Activated CD4-positive, alpha-beta T cell treated with anti-CD3 and anti-CD28 coated beads, Interleukin-2, Interleukin-6, amounts not matched to agents 100 ng/mL and 50 ng/mL, durations not matched to agents 16 hours and 8 hours (primary cell): ENCODE measurements at regions not wholly inside any gene's neighbourhood (a gene's known extent, or its start where the extent isn't known, plus 50 kb on each side); places are given as distances from the start of the nearest gene placed in this dataset.
"Not testable (repeated sequence)": the region's sequence is repeated elsewhere in the genome, so short reads cannot be mapped to it uniquely, and the experiment has no call there.

ENCODE experiments used
- DNase-seq: peaks from one replicate; pipeline ENCODE4 v3.0.0-alpha.2; 2020

DNA sequence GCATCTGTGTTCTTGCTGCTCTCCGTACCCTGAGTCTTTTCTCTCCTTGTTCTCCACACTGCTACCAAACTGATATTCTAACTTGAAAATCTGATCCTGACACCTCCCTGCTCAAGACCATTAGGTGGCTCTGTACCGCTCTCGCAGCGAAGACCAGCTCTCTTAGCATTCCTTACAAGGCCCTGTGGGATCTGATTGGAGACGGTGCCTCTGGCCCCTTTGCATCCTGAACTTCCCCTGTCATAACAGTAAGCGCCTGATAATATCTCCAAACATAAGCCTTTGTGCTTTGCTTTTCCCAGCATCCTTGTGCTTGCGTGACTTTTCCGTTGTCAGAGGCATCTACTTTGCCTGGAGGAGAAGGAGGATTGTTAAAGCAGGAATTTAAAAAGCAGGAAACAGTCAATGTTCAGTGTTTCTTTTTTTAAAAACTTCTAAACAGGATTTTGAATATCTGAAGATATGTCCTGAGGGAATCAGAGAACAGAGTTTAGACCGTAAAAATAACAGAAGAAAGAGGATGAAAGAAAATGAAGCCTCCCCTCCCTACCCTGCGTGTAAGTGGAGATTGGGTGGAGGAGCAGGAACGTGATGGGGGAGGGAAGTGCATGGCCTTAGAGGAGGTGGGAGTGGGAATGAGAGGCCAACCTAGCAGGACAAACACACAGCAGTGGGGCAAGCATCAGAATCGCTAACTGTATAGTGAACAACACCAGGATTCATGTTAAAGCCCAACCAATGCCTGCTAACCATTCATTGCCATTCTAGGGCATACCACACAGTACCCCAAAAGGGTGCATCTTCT lies 89.2 kb upstream of the STMND1 start:
- DNase-seq: no peak

- DNase-seq: no peak
Measured at GRCh38 chr6:17011985-17012384, 89.9 kb upstream of the STMND1 start.

GRCh38 chr6:17007749-17008148 lies 94.1 kb upstream of the STMND1 start:
- peak; percentile 27 for DNase-seq

- DNase-seq: no peak
Measured at GRCh38 chr6:17006543-17006942, 95.3 kb upstream of the STMND1 start.

DNA sequence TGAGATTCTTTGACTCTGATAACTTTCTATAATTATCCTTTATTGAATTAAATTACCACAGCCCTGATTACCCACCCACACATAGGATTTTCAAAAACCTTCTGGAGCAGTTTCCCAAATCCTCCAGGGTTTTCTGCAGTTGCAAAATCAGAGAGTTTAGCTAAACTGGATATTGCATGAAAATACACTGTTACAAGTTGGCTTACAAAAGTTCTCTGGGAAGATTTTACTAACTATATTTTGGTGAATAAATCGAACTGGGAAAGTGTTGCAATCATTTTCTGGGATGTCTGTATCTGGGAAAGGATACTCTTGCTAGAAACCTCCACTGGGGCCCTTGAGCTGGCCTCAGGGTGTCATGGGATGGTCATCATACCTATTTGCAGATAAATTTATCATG lies 97.6 kb upstream of the STMND1 start:
- no peak for DNase-seq

GRCh38 chr6:17002123-17002522 lies 99.7 kb upstream of the STMND1 start:
- DNase-seq: no peak

DNA sequence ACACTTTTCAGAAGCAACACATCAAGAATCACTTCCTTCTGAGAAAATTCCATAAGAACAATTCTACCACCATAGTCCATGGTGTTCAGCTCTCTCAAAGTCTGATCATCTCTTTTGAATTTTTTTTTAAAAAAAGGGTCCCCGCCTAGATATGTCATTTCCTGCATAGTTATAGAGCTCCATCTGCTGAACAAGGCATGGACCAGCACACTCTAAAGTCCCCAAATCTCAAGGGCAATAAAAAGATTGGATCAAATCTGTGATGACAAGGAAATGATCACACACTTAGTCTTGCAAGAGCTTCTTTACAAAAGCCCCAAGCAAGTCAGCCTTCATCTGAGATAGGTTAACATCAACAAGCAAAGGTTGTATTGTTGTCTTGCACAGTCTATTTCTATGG lies 100.7 kb upstream of the STMND1 start:
- DNase-seq: no peak

DNA sequence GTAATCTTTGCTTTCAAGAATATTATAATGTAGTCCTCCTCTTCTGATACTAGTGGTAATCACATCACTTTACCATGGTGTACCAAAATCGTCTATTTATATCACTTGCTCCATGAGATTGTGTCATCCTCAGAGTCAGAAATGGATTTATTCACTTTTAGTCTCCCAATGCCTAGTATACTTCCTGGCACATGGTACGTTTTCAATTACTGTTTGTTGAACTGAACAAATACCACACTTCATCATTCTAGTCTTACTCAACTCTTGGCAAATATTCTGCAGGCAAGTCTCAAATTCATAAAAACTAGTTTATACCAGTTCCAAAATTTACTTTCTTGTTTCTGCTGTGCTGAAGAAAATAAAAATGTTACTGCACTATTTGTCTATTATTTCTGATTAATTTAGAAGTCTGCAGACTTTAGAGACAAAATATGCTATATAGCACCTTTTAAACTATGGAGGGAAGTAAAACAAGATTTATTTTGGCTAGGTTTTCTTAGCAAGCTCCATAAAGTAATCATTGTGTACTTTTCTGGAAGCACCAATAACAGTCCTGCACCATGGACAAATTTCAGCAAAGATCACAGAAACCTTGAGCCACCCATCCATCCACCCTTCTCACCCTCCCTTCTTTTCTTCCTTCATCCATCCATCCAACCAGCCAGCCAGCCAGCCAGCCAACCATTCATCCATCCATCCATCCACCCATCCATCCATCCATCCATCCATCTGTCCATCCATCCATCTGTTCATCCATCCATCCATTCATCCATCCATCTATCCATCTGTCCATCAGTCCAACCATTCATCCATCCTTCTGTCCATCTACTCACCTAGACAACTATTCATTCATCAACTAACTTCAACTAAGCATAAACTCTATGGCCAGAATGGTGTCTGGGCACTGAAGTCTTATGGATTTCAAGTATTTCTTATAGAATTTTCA lies 102.1 kb upstream of the STMND1 start:
- no peak for DNase-seq

GRCh38 chr6:16998461-16998860 lies 103.4 kb upstream of the STMND1 start:
- no peak for DNase-seq

DNA sequence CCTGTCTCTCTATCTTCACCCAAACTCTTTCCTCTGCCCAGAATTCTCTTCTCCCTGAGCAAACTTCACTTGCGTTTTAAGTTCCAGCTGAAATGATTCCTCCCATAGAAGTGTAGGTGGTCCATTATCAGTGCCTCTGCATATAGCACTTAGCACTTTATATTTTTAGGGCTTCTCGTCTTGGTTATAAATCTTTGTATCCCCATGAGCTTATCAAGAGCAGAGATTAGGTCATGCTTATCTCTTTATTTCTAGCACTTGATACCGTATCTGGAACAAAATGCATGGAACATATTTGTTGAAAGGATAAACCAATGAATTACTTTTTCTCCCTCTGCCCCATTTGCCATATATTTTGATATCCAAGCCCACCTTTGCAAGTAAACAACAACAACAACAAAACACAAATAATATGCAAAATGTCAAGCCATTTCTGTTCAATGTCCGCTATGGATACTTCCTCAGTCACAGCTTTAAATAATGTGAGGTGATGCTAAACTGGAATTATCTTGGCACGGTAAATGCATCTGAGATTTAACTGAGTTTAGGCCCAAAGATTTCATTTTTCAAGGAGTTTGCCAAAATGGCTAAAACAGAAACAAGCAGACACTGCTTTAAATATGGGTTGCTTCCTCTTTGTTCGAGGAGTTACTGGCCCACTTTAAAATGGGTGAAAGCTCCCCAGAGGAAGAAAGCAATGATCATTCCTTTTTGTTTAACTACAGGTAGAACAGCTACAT lies 106.2 kb upstream of the STMND1 start:
- DNase-seq: no peak

GRCh38 chr6:16993396-16993795 lies 108.5 kb upstream of the STMND1 start:
- no peak for DNase-seq

GRCh38 chr6:16991981-16992629 lies 109.7 kb upstream of the STMND1 start:
- no peak for DNase-seq

- not testable (repeated sequence) for DNase-seq
Measured at GRCh38 chr6:16989976-16990375, 111.9 kb upstream of the STMND1 start.

DNA sequence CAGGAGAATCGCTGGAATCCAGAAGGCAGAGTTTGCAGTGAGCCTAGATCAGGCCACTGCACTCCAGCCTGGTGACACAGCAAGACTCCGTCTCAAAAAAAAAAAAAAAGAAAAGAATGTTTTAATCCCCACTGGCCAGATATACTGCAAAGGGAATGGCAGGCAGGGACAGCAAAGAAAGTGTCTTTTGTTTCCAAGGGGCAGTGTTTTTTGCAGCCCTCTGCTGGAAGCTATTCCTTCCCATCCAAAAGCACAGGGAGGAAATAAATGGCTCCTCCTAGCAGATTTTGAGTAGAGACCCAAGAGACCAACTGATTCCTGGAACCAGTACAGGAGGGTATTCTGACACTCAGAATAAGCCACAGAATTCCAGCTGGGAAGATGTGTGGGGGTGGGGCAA lies 112.5 kb upstream of the STMND1 start:
- no peak for DNase-seq

GRCh38 chr6:16987996-16988395 lies 113.9 kb upstream of the STMND1 start:
- DNase-seq: no peak

DNA sequence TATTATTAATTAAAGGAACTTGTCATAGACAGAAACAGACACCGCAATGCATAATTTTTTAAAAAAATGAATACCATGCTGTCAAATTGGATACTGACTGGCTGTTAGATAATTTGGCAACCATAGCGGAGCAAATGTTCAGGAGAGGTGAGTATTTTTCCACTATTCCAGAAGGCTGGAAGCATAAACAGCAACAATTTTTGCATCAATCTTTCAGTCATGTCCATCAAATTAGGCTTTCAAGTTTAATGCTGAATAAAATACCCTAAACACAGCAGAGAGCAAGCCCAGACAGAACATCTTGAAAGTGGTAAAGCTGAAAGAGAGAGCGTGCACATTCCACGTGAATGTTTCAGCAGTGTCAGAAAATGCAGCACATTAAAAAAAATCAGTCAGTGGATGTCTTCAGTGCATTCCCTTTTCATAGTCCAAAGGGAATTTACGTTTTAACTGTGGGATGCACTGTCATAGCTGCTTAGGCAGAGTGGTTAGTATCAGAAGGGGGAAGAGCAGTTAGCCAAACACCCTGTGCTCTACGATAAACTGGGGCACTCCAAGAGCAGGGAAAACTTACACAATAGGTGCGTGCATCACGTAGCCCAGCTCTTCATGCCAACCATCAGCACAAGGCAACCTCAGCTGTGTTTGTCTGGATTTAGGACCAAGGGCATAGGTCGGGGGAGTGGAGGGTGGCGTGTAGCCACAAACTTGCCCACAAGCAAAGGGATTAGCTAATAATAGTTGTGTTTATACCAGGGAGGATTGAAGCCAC lies 116.2 kb upstream of the STMND1 start:
- no peak for DNase-seq

GRCh38 chr6:16982807-16983206 lies 119.0 kb upstream of the STMND1 start:
- DNase-seq: no peak

DNA sequence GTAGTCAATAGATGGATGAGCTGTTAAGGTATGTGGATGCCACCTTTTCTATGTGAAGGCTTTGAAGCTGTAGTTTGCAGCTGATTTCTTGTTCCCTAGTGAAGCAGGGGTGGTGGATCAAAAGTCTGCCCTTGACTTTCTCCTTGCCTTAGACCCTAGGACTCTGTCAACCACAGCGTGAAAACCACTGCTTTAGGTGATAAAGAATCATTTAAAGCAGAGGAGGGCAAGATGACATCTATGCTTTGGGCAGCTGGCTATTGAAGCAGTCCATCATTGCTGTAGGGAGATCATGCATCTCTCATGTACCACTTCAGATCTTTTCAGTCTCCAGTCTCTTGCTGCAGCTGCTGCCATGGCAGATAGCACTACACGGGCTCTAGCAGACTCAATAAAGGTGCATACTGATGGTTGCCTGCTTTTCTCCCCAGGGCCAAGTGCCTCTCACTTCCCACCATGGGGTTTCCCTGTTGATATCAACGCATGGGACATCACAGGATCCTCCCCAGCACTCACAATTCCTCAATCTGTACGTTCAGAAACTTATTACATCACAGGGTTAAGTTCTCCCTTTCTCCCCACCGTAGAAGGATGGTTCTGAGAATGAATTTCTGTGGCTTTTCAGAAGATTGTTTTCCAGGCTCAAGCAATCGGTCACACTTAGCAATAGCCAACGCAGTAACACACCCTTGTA lies 122.0 kb upstream of the STMND1 start:
- DNase-seq: no peak

DNA sequence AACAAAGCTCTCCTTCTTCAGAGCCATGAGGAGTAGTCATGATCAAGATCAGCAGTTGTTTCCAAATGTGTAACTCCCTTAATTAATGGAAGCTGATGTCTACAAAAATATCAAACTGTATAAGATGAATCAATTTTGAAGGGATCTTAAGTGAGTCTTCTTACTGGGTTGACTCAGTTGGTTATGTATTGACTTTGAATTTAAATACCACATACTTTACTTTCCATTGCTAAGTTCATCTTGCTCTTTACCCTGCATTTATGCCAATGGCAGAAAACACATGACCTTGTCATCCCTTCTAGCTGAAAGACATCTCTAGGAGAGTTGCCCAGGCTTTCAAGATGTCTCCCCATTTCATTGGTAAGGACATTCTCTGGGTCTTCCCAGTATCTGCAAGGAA lies 123.2 kb upstream of the STMND1 start:
- DNase-seq: no peak

GRCh38 chr6:16976385-16977183 lies 125.3 kb upstream of the STMND1 start:
- no peak for DNase-seq
